ENCODE measurements at regions not wholly inside any gene's neighbourhood (a gene's known extent, or its start where the extent isn't known, plus 50 kb on each side); places are given as distances from the start of the nearest gene placed in this dataset.

GRCh38 chr20:19813846-19814640 is 56.0 kb downstream of the RIN2 start:
- Histone ChIP-seq H3K27ac (peak overlapping the region; percentile 32 to 37), H3K4me1 (peaks cover 0 to 33% of the 10 kb centered on the region in 2 donors)
- DNase-seq (ENCODE audit: low spot score): no peak

GRCh38 chr20:19815553-19815991 is 57.5 kb downstream of the RIN2 start:
- TF ChIP-seq CTCF (IDR thresholded peaks at IDR 0.05): peak in 1 of 2 donors; percentile 31
- no peak for DNase-seq (ENCODE audit: low spot score)
- Histone ChIP-seq H3K36me3 (no peaks in the 10 kb centered on the region), H3K27ac (peak overlapping the region; percentile 38 to 51), H3K27me3 (no peaks in the 10 kb centered on the region), H3K4me1 (peaks cover 0 to 33% of the 10 kb centered on the region in 2 donors), H3K4me3 (no peak overlapping the region), H3K9me3 (peaks cover 0 to 4% of the 10 kb centered on the region in 2 donors)

More at GRCh38 chr20:19813846-19814640, 56.0 kb downstream of the RIN2 start:
- Histone ChIP-seq H3K27me3 (no peaks in the 10 kb centered on the region), H3K9me3 (peaks cover 0 to 2% of the 10 kb centered on the region in 2 donors), H3K4me3 (no peak overlapping the region), H3K36me3 (no peaks in the 10 kb centered on the region)
- TF ChIP-seq CTCF (IDR thresholded peaks at IDR 0.05): no peak

GRCh38 chr20:19816386-19816785 is 58.3 kb downstream of the RIN2 start:
- Histone ChIP-seq H3K9me3 (peaks cover 0 to 4% of the 10 kb centered on the region in 2 donors), H3K4me1 (peaks cover 0 to 33% of the 10 kb centered on the region in 2 donors), H3K4me3 (no peak overlapping the region), H3K27ac (peak overlapping the region; percentile 38 to 51), H3K27me3 (no peaks in the 10 kb centered on the region), H3K36me3 (no peaks in the 10 kb centered on the region)
- no peak for DNase-seq (ENCODE audit: low spot score)
- TF ChIP-seq CTCF (IDR thresholded peaks at IDR 0.05): no peak

GRCh38 chr20:19817017-19817416 is 59.0 kb downstream of the RIN2 start:
- Histone ChIP-seq H3K27ac (no peak overlapping the region), H3K9me3 (peaks cover 0 to 4% of the 10 kb centered on the region in 2 donors), H3K4me1 (peaks cover 0 to 33% of the 10 kb centered on the region in 2 donors), H3K27me3 (no peaks in the 10 kb centered on the region), H3K36me3 (no peaks in the 10 kb centered on the region), H3K4me3 (no peak overlapping the region)
- TF ChIP-seq CTCF (IDR thresholded peaks at IDR 0.05): no peak
- no peak for DNase-seq (ENCODE audit: low spot score)

- peaks cover 0 to 4% of the 10 kb centered on the region in 2 donors for H3K9me3 ChIP-seq
- DNase-seq (ENCODE audit: low spot score): no peak
- H3K36me3 ChIP-seq: no peaks in the 10 kb centered on the region
- TF ChIP-seq CTCF (IDR thresholded peaks at IDR 0.05): no peak
- H3K4me1 ChIP-seq: peaks cover 0 to 33% of the 10 kb centered on the region in 2 donors
- H3K4me3 ChIP-seq: no peak overlapping the region
- no peaks in the 10 kb centered on the region for H3K27me3 ChIP-seq
- H3K27ac ChIP-seq: no peak overlapping the region
Measured at GRCh38 chr20:19819149-19819548, 61.1 kb downstream of the RIN2 start.
